ENCODE measurements at regions not wholly inside any gene's neighbourhood (a gene's known extent, or its start where the extent isn't known, plus 50 kb on each side); places are given as distances from the start of the nearest gene placed in this dataset.

DNA sequence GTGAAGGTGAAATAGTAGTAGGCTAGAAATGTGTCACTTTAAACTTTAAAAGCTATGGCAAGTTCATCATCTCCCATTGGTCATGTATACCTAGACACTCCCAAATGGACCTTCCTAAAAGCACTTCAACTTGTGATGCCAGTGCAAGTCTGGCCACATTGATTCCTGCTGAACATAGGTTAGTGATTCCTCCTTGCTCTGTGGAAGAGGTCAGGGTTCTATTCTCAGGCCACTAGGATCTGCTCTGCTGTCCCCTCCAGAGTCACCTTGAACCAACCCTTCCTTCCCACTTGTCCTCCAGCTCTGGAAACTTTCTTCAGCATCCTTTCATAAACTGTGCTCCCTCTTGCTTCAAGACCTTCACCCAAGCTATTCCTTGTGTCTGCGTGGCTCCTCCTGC lies 301.7 kb downstream of the RPLP1 start:
- intact Hi-C loops (cut with DNase I): no loop called here
- no peaks in the 10 kb centered on the region for H3K36me3 ChIP-seq

DNA sequence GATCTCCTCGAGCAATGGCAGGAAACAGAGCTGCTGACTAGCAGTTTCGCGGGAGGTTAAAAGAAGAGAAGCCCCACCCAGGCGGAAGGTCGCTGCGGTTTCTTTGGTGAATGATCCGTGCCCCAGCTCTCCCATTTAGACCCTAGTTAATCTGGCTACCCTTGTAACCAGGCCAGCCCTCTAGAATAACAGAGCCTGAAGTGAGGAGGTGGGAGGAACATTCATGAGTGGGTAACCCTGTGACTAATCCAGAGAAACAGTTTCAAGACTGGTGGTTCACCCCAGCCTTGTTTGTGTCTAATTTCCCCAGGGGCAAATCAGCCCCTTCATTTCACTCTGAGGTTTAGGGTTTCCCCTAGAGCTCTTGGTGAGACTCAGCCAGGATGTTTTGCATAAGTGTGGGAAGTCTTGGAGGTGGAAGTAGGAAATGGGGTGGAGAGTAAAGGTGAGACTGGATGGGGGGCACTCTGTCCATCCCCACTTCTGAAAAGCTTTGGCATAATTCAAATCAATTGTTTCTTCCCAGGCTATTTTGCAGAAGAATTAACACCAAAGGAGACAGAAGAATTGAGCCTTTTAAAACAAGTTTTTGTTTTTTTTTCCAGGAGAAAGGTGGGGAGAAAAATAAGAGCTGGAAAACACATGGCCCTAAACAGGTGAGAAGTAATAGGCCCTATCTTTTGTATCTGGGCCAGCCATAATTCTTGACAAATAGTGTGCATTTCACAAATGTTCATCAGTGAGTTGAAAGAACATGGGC lies 303.1 kb downstream of the RPLP1 start:
- no peak for TF ChIP-seq CTCF (IDR thresholded peaks at IDR 0.05)
- H3K9me3 ChIP-seq: peaks cover 0 to 4% of the 10 kb centered on the region in 2 donors
- no peaks in the 10 kb centered on the region for H3K27me3 ChIP-seq
- intact Hi-C loops (cut with DNase I): no loop called here
- DNase-seq (ENCODE audit: low spot score in 2 of 2): no peak
- peaks cover 0 to 5% of the 10 kb centered on the region in 2 donors for H3K4me1 ChIP-seq
- H3K4me3 ChIP-seq: no peak overlapping the region
- no peaks in the 10 kb centered on the region for H3K36me3 ChIP-seq
- no peak overlapping the region for H3K27ac ChIP-seq

More for the DNA sequence above, 301.7 kb downstream of the RPLP1 start:
- Histone ChIP-seq H3K27ac (no peak overlapping the region), H3K27me3 (no peaks in the 10 kb centered on the region), H3K9me3 (peaks cover 0 to 4% of the 10 kb centered on the region in 2 donors), H3K4me3 (no peak overlapping the region), H3K4me1 (no peaks in the 10 kb centered on the region)
- no peak for DNase-seq (ENCODE audit: low spot score in 2 of 2)
- TF ChIP-seq CTCF (IDR thresholded peaks at IDR 0.05): no peak

DNA sequence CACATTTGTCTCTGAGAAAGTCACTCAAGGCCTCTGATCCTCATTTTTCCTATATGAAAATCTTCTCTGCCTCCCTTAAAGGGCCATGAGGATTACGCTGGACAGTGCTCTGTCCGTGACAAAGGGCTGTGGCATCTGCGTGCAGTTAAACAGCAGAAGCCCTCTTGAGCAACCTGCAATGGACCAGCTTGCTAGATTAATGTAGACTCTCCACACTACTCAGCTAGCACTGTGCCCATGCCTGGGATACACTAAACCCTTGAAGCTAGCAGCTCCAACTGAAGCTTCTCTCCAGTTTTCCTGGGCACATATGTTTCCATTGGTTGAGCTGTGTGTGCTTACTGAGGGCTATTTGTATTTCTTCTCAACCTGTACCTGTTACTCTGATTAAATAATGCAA lies 303.8 kb downstream of the RPLP1 start:
- Histone ChIP-seq H3K36me3 (no peaks in the 10 kb centered on the region), H3K4me1 (peaks cover 0 to 5% of the 10 kb centered on the region in 2 donors), H3K9me3 (peaks cover 0 to 4% of the 10 kb centered on the region in 2 donors), H3K27me3 (no peaks in the 10 kb centered on the region), H3K27ac (no peak overlapping the region), H3K4me3 (no peak overlapping the region)
- no peak for DNase-seq (ENCODE audit: low spot score in 2 of 2)
- no peak for TF ChIP-seq CTCF (IDR thresholded peaks at IDR 0.05)
- intact Hi-C loops (cut with DNase I): no loop called here

- Histone ChIP-seq H3K4me3 (no peak overlapping the region), H3K27me3 (no peaks in the 10 kb centered on the region), H3K27ac (no peak overlapping the region), H3K36me3 (no peaks in the 10 kb centered on the region), H3K4me1 (peaks cover 0 to 5% of the 10 kb centered on the region in 2 donors), H3K9me3 (peaks cover 0 to 4% of the 10 kb centered on the region in 2 donors)
- no peak for DNase-seq (ENCODE audit: low spot score in 2 of 2)
- intact Hi-C loops (cut with DNase I): no loop called here
- TF ChIP-seq CTCF (IDR thresholded peaks at IDR 0.05): no peak
Measured at GRCh38 chr15:69757186-69757585, 304.6 kb downstream of the RPLP1 start.

GRCh38 chr15:69758291-69758771 lies 305.7 kb downstream of the RPLP1 start:
- Histone ChIP-seq H3K4me3 (no peak overlapping the region), H3K27ac (no peak overlapping the region), H3K27me3 (no peaks in the 10 kb centered on the region), H3K9me3 (peaks cover 0 to 3% of the 10 kb centered on the region in 2 donors), H3K36me3 (no peaks in the 10 kb centered on the region), H3K4me1 (peaks cover 0 to 5% of the 10 kb centered on the region in 2 donors)
- TF ChIP-seq CTCF (IDR thresholded peaks at IDR 0.05): no peak
- DNase-seq (ENCODE audit: low spot score in 2 of 2): no peak
- intact Hi-C loops (cut with DNase I): no loop called here
